Kidney (tissue), 13 donors: ENCODE measurements at regions not wholly inside any gene's neighbourhood (a gene's known extent, or its start where the extent isn't known, plus 50 kb on each side); places are given as distances from the start of the nearest gene placed in this dataset.
"Not testable (repeated sequence)": the region's sequence is repeated elsewhere in the genome, so short reads cannot be mapped to it uniquely, and the experiment has no call there.

Experiments
- DNase-seq, 5 donors: peaks; one replicate each; pipeline ENCODE4 v3.0.0-alpha.2; 2013 to 2020
- FAIRE-seq: peaks from 2 replicates; lab custom pipeline; 2012; peaks lifted over from hg19 to GRCh38; lab: Jason Lieb, UNC
- H3K27ac ChIP-seq, 2 donors: one replicate each; pipeline ENCODE4 v1.7.0; 2013; ENCODE audit warnings: low read depth in 2 of 2, low read length in 2 of 2, inconsistent platforms in 1 of 2
- H3K27me3 ChIP-seq: one replicate; pipeline ENCODE4 v1.7.1; 2013; ENCODE audit warnings: low read length, inconsistent platforms; ENCODE audit not compliant: control insufficient read depth, insufficient read depth
- H3K36me3 ChIP-seq, 3 donors: one replicate each; pipeline versions ENCODE4 v1.7.0 to v1.7.1; 2013; ENCODE audit warnings: low read length in 3 of 3, control low read depth in 1 of 3, inconsistent platforms in 1 of 3; ENCODE audit not compliant: insufficient read depth in 3 of 3, control insufficient read depth in 2 of 3
- H3K4me1 ChIP-seq, 3 donors: one replicate each; pipeline versions ENCODE4 v1.7.0 to v1.7.1; 2013; ENCODE audit warnings: low read length in 3 of 3, inconsistent platforms in 1 of 3, low read depth in 1 of 3; ENCODE audit not compliant: control insufficient read depth in 2 of 3, insufficient read depth in 2 of 3
- H3K4me3 ChIP-seq, 3 donors: one replicate each; pipeline versions ENCODE4 v1.7.0 to v1.8.1; 2013; ENCODE audit warnings: low read length in 3 of 3, control low read depth in 1 of 3, inconsistent platforms in 1 of 3
- H3K9ac ChIP-seq, 3 donors: one replicate each; pipeline versions ENCODE4 v1.7.0 to v1.7.1; 2013; ENCODE audit warnings: low read length in 3 of 3, control low read depth in 1 of 3, inconsistent platforms in 1 of 3
- H3K9me3 ChIP-seq, 3 donors: one replicate each; pipeline versions ENCODE4 v1.7.0 to v1.7.1; 2013; ENCODE audit warnings: low read length in 3 of 3, control low read depth in 1 of 3, inconsistent platforms in 1 of 3; ENCODE audit not compliant: control insufficient read depth in 2 of 3, insufficient read depth in 1 of 3
- CTCF ChIP-seq: IDR thresholded peaks from 3 replicates; pipeline ENCODE4 v1.5.1; 2012; ENCODE audit warnings: mild to moderate bottlenecking, moderate library complexity, borderline replicate concordance; ENCODE audit not compliant: insufficient read depth; ENCODE audit errors: extremely low read depth
- intact Hi-C: fragments of 100-400 bp; cut with DNase I; formaldehyde crosslinking; loops from one replicate; pipeline ENCODE4 v1.11.1; 2022
- donor health status: control.
- donor health status: control.
- donor health status: control.
- donor health status: control.
- donor health status: control.
- donor health status: DM: yes; HTN: yes; CAD: no.
- donor health status: Normal renal cell carcinoma (clear cell type).

- H3K36me3 ChIP-seq = no peaks in the 10 kb centered on the region
- no peaks in the 10 kb centered on the region for H3K4me1 ChIP-seq
- FAIRE-seq (no peak), DNase-seq (no peak)
- no peaks in the 10 kb centered on the region for H3K27me3 ChIP-seq
- no peak overlapping the region for H3K9ac ChIP-seq
- no peaks in the 10 kb centered on the region for H3K9me3 ChIP-seq
- no peak overlapping the region for H3K4me3 ChIP-seq
- no peak overlapping the region for H3K27ac ChIP-seq
- intact Hi-C loops = no loop called here
- no peak for TF ChIP-seq CTCF
Measured at GRCh38 chr11:92087725-92088537, 136.7 kb upstream of the FAT3 start.

- intact Hi-C loops = no loop called here
- Histone ChIP-seq H3K27me3 (no peaks in the 10 kb centered on the region), H3K9ac (no peak overlapping the region), H3K27ac (no peak overlapping the region), H3K4me1 (no peaks in the 10 kb centered on the region), H3K9me3 (no peaks in the 10 kb centered on the region), H3K4me3 (no peak overlapping the region), H3K36me3 (no peaks in the 10 kb centered on the region)
- FAIRE-seq (no peak), DNase-seq (no peak)
- TF ChIP-seq CTCF = no peak
Measured at GRCh38 chr11:92083123-92083522, 141.5 kb upstream of the FAT3 start.

- H3K4me3 ChIP-seq = no peak overlapping the region
- no peaks in the 10 kb centered on the region for H3K9me3 ChIP-seq
- no peaks in the 10 kb centered on the region for H3K4me1 ChIP-seq
- H3K36me3 ChIP-seq = no peaks in the 10 kb centered on the region
- DNase-seq (no peak), FAIRE-seq (no peak)
- H3K27ac ChIP-seq = no peak overlapping the region
- H3K9ac ChIP-seq = no peak overlapping the region
- intact Hi-C loops = no loop called here
- no peaks in the 10 kb centered on the region for H3K27me3 ChIP-seq
- no peak for TF ChIP-seq CTCF
Measured at GRCh38 chr11:92082652-92083051, 142.0 kb upstream of the FAT3 start.

- H3K4me3 ChIP-seq, DNase-seq, H3K36me3 ChIP-seq, H3K27me3 ChIP-seq, H3K27ac ChIP-seq, intact Hi-C loops, H3K9ac ChIP-seq, H3K4me1 ChIP-seq, H3K9me3 ChIP-seq, FAIRE-seq: not testable (repeated sequence)
Measured at GRCh38 chr11:92074498-92074897, 150.1 kb upstream of the FAT3 start.
